Muscle of arm (tissue), 1 donor: ENCODE measurements at regions not wholly inside any gene's neighbourhood (a gene's known extent, or its start where the extent isn't known, plus 50 kb on each side); places are given as distances from the start of the nearest gene placed in this dataset.
"Not testable (repeated sequence)": the region's sequence is repeated elsewhere in the genome, so short reads cannot be mapped to it uniquely, and the experiment has no call there.

Experiments
- DNase-seq: peaks from one replicate; pipeline ENCODE4 v3.0.0-alpha.2; 2013

DNA sequence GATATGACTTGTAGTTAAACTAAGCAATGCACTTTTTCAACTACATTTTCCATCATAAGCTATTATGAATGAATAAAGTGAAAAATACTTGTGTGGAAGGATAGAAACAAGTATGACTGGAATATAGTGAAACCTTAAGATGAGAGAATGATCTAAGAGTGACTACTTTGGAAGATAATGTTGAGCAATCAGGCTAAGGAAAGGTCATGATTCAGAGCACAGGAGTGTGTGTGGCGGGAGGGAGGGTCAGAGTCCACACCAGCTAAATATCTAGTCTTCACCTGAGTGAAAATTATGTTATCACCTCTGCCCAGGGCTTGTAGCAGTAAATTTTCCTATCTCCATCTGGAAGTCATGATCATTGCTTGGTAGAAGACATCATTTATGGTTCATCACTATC lies 833.4 kb upstream of the ATXN8OS start:
- no peak for DNase-seq

- no peak for DNase-seq
These were observed 843.0 kb upstream of the ATXN8OS start for GRCh38 chr13:69264362-69265334.

GRCh38 chr13:69243366-69243765 lies 864.3 kb upstream of the ATXN8OS start:
- DNase-seq = no peak

- DNase-seq = no peak
These were observed 873.5 kb upstream of the ATXN8OS start for GRCh38 chr13:69234171-69234570.

GRCh38 chr13:69226427-69226826 lies 881.2 kb upstream of the ATXN8OS start:
- DNase-seq = no peak

- DNase-seq = not testable (repeated sequence)
These were observed 885.8 kb upstream of the ATXN8OS start for GRCh38 chr13:69221633-69222498.

GRCh38 chr13:69213396-69213795 lies 894.2 kb upstream of the ATXN8OS start:
- no peak for DNase-seq

DNA sequence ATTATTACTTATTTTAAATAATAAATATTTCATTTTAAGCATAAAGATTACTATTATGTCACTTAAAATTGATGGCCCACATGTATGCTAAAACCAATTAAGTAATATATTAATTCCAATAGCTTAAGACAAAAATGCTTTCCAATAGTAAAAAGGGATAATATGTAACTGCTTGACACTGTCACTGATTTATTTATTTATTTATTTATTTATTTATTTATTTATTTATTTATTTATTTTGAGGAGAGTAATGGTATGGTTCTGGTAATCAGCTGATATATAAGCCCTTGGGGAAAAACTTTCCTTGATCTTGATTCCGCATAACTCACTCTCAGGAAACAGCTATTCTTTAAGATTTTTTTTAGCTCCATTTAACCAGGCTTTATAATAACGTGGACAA lies 903.0 kb upstream of the ATXN8OS start:
- no peak for DNase-seq

DNA sequence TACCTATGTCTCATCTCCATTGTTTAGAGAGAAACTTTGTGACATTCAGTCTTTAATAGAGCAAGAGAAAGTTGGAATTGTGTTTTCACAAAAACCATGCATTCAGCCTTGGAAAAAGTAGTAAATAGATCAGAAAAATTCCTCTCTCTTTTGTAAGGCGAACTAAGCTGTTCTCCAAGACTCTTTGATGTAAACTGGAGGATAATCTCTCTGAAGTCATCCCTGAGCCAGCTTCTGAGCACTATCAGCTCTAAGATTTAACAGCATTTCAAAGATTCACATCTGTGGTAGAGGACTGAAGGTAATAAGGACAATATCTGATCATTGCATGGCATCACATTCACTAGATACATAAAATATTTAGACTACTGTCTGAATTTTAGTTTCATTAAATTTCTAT lies 904.6 kb upstream of the ATXN8OS start:
- DNase-seq = no peak

DNA sequence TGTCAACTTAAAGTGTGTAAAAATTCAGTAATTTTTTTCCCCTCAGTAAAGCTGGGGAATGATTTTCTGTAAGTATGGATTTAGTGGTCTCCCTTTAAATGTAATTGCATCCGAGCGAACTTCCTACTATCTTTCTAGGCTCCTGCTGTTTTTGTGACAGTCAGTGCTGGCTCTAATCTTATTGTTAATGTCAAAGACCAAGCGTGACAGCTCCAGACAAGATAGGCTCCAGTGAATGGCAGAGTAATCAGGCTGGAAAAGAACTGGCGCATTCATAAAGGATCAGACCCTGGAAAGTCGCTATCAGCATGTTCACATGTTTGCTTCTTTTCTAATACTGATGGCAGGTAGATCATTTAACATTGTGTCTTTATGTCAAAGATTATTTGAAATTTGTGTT lies 908.0 kb upstream of the ATXN8OS start:
- no peak for DNase-seq

DNA sequence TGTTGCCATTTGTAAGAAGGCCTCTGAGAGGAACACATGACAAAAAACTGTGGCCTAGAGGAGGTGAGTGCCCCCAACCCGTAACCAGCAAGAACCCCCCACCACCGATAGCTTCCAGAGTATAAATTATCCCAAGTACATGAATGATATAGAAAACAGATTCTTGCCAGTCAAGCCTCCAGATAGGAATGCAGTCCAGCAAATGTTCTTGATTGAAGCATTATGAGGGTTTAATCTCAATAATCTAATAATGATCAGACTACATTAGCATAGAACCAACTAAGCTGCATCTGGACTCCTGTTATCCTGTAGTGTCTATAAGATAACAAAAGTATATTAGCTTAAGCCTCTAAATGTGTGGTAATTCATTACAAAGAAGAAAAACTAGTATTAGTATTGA lies 908.9 kb upstream of the ATXN8OS start:
- no peak for DNase-seq

DNA sequence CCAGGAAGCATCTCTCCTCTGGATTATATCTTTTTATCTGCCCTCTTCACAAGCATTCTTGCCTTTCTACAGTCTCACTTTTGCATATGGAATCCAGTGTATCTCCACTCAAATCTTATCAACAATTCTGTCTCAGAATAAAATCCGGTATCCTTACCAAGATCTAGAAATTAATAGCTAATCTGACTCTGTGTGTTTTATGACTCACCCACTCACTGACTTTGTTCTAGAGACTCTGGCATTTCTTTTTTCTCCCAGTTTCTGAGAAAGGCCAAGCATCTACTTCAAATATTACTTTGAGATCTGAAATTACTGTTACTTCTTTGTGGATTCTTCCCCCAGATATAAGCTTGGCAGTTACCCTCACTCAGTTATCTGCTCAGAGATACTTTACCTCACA lies 913.5 kb upstream of the ATXN8OS start:
- DNase-seq = no peak

DNA sequence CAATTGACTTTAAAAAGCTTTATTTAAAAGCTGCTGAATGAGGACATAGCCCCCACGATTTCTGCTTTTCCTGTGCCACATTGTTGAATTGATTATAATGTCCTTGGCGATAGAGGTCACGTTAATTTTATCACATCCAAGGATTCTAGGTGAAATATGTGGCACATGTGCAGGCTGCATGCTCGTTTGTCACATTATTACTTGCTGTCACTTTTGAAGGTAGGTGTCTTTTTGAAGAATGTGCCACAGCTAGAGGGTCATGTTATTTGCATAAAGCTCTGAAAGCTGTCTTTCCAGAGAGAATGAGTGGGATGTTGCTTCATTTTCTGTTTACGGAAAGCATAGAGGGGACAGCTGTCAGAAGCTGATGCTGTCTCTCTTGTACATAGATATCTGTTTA lies 927.6 kb upstream of the ATXN8OS start:
- DNase-seq = no peak

DNA sequence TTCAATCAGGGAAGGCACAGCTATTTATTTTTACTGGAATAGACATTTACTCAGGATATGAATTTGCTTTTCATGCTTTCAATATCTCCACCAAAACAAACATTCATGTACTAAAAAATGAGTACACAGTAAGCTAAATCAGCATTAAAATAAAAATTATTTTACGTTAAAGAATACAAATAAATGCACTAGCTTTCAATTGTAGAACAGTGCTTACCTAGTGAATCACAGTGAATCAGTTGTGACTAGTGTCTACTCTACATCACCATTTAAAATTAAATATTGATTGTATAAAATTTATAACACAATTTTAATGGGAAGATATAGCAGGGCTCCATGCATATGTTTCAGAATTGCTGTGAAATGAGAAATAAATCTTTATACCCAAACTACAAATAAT lies 929.6 kb upstream of the ATXN8OS start:
- DNase-seq = no peak

GRCh38 chr13:69168436-69168835 lies 939.2 kb upstream of the ATXN8OS start:
- DNase-seq = no peak

- DNase-seq = no peak
These were observed 952.5 kb upstream of the ATXN8OS start for GRCh38 chr13:69155136-69155535.

- no peak for DNase-seq
These were observed 965.5 kb upstream of the ATXN8OS start for GRCh38 chr13:69142101-69142500.

GRCh38 chr13:69124996-69125395 lies 982.6 kb upstream of the ATXN8OS start:
- DNase-seq = no peak

GRCh38 chr13:69109891-69110525 lies 997.6 kb upstream of the ATXN8OS start:
- no peak for DNase-seq

- no peak for DNase-seq
These were observed 999.1 kb upstream of the ATXN8OS start for GRCh38 chr13:69108486-69108885.

DNA sequence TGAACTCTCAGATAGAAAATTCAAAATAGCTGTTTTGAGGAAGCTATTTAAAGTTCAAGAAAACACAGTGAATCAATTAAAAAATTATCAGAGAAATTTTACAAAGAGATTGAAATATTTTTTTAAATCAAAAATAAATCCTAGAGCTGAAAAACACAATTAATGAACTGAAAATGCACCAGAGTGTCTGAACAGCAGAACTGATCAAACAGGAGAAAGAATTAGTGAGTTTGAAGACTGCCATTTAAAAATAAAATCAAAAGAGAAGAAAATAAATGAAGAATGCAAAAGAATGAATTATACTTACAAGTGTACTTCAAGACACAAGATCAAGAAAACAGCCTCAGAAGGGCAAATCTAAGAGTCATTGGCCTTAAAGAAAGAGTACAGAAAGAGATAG lies 1000.2 kb upstream of the ATXN8OS start:
- DNase-seq = no peak

DNA sequence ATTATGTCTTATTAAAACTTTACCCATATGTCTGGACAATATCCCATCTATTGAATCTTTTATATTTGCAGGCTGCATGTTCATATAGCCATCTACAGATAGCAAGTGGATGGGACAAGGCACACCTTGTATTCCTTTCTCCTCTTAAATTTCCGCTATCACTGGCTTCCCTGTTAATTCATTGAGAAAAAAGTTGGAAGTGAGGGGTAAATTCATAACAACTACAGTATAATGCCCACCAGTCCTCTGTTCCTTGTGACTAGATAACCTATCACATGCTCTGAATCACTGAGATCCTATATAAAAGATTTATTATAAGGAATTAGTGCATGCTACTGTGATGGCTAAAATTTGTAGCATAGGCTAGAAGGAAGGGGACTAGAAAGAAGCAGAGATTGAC lies 1005.8 kb upstream of the ATXN8OS start:
- DNase-seq = no peak
